GM23248 (cell line): ENCODE measurements at regions not wholly inside any gene's neighbourhood (a gene's known extent, or its start where the extent isn't known, plus 50 kb on each side); places are given as distances from the start of the nearest gene placed in this dataset.
A peak's percentile ranks its signal among the peaks of the same experiment; 100 is the strongest.

ENCODE experiments used
- DNase-seq: peaks from one replicate; pipeline ENCODE4 v3.0.0-alpha.2; 2015
- H2AFZ ChIP-seq: fragments of 200-600 bp; sonication (generic); 2 replicates; pipeline ENCODE4 v1.6.1; 2016; ENCODE audit warnings: antibody characterized with exemption
- H3F3A ChIP-seq: fragments of 200-600 bp; sonication (generic); 2 replicates; pipeline ENCODE4 v1.6.1; 2016; ENCODE audit warnings: mild to moderate bottlenecking, antibody characterized with exemption, mixed run types; ENCODE audit not compliant: insufficient read depth
- H3K27ac ChIP-seq: fragments of 200-600 bp; sonication (generic); 2 replicates; pipeline ENCODE4 v1.5.1; 2016; ENCODE audit warnings: mild to moderate bottlenecking
- H3K27me3 ChIP-seq: fragments of 200-600 bp; sonication (generic); replicated peaks from 2 replicates; pipeline ENCODE4 v1.6.1; 2016; ENCODE audit warnings: mild to moderate bottlenecking; ENCODE audit not compliant: insufficient read depth
- H3K36me3 ChIP-seq: fragments of 200-600 bp; sonication (generic); 2 replicates; pipeline ENCODE4 v1.6.1; 2016; ENCODE audit warnings: low read depth, mild to moderate bottlenecking
- H3K4me1 ChIP-seq: fragments of 200-600 bp; sonication (generic); 2 replicates; pipeline ENCODE4 v1.6.1; 2016; ENCODE audit warnings: mild to moderate bottlenecking; ENCODE audit not compliant: insufficient read depth
- H3K4me2 ChIP-seq: fragments of 200-600 bp; sonication (generic); one replicate; pipeline ENCODE4 v1.6.1; 2016; ENCODE audit warnings: mild to moderate bottlenecking; ENCODE audit not compliant: unreplicated experiment
- H3K4me3 ChIP-seq: fragments of 200-600 bp; sonication (generic); 2 replicates; pipeline ENCODE4 v1.5.1; 2016; ENCODE audit warnings: mild to moderate bottlenecking
- H3K79me2 ChIP-seq: fragments of 200-600 bp; sonication (generic); 2 replicates; pipeline ENCODE4 v1.6.1; 2016; ENCODE audit warnings: mild to moderate bottlenecking; ENCODE audit not compliant: insufficient read depth
- H3K9ac ChIP-seq: fragments of 200-600 bp; sonication (generic); 2 replicates; pipeline ENCODE4 v1.6.1; 2016; ENCODE audit warnings: mild to moderate bottlenecking
- H3K9me2 ChIP-seq: fragments of 200-600 bp; sonication (generic); 2 replicates; pipeline ENCODE4 v1.6.1; 2016; ENCODE audit warnings: mixed run types, mild to moderate bottlenecking, moderate library complexity; ENCODE audit not compliant: insufficient read depth
- H3K9me3 ChIP-seq: fragments of 200-600 bp; sonication (generic); one replicate; pipeline ENCODE4 v1.6.1; 2017; ENCODE audit warnings: low read depth
- H4K20me1 ChIP-seq: fragments of 200-600 bp; sonication (generic); 2 replicates; pipeline ENCODE4 v1.6.0; 2016; ENCODE audit not compliant: insufficient read depth
- EZH2 ChIP-seq: fragments of 200-600 bp; sonication (generic); IDR thresholded peaks from 2 replicates; pipeline ENCODE4 v1.6.1; 2018; ENCODE audit warnings: antibody characterized with exemption, mild to moderate bottlenecking; ENCODE audit not compliant: insufficient read depth, poor library complexity, severe bottlenecking
- EZH2phosphoT487 ChIP-seq: fragments of 200-600 bp; sonication (generic); IDR thresholded peaks from 2 replicates; pipeline ENCODE4 v1.6.1; 2018; ENCODE audit warnings: antibody characterized with exemption, moderate library complexity, mild to moderate bottlenecking, low read depth; ENCODE audit not compliant: insufficient read depth
- WGBS, 2 experiments: methylation state at CpG; one replicate each; pipeline ENCODE4 v1.1.6; 2015 to 2017; ENCODE audit warnings: low lambda C conversion rate in 2 of 2, low coverage in 1 of 2; ENCODE audit errors: missing lambda C conversion rate in 2 of 2; 5-methylcytosine and 5-hydroxymethylcytosine counted together
- in situ Hi-C: fragments of 300-500 bp; cut with MboI; formaldehyde crosslinking; loops from 2 replicates; pipeline ENCODE4 v1.15.0; 2020

GRCh38 chr5:103340132-103340531 lies 81.6 kb downstream of the MACIR start:
- H3K27me3 ChIP-seq, result no peaks in the 10 kb centered on the region
- TF ChIP-seq EZH2 (no peak), EZH2phosphoT487 (no peak)
- WGBS, 2 experiments, result 71 to 72% methylated on average over 2 of the region's 2 CpGs
- no peaks in the 10 kb centered on the region for H3F3A ChIP-seq
- no peak for DNase-seq
- in situ Hi-C loops, result no loop called here
- H3K9me3 ChIP-seq, result no peaks in the 10 kb centered on the region
- H3K27ac ChIP-seq, result no peak overlapping the region
- no peaks in the 10 kb centered on the region for H4K20me1 ChIP-seq
- H3K36me3 ChIP-seq, result no peaks in the 10 kb centered on the region
- H3K4me2 ChIP-seq, result no peak overlapping the region
- H3K4me3 ChIP-seq, result no peak overlapping the region
- H3K9ac ChIP-seq, result no peak overlapping the region
- no peaks in the 10 kb centered on the region for H3K4me1 ChIP-seq
- no peak overlapping the region for H2AFZ ChIP-seq
- no peaks in the 10 kb centered on the region for H3K79me2 ChIP-seq
- H3K9me2 ChIP-seq, result no peaks in the 10 kb centered on the region

- Histone ChIP-seq H3K4me1 (peaks cover 13% of the 10 kb centered on the region; the same call in 1 of the 2 replicates), H3K9me3 (no peaks in the 10 kb centered on the region), H3K27ac (no peak overlapping the region), H3K9me2 (no peaks in the 10 kb centered on the region), H3K36me3 (no peaks in the 10 kb centered on the region), H3F3A (0 out of 2 replicates have a peak, but pooled peaks cover 4% of the 10 kb centered on the region), H4K20me1 (no peaks in the 10 kb centered on the region), H3K79me2 (no peaks in the 10 kb centered on the region), H3K4me2 (no peak overlapping the region), H2AFZ (no peak overlapping the region), H3K4me3 (no peak overlapping the region), H3K9ac (no peak overlapping the region), H3K27me3 (no peaks in the 10 kb centered on the region)
- 21 to 27% methylated on average over 2 of the region's 2 CpGs for WGBS, 2 experiments
- TF ChIP-seq EZH2phosphoT487, result no peak
- no peak for DNase-seq
- in situ Hi-C loops, result no loop called here
Measured at GRCh38 chr5:103336941-103337340, 78.4 kb downstream of the MACIR start.

DNA sequence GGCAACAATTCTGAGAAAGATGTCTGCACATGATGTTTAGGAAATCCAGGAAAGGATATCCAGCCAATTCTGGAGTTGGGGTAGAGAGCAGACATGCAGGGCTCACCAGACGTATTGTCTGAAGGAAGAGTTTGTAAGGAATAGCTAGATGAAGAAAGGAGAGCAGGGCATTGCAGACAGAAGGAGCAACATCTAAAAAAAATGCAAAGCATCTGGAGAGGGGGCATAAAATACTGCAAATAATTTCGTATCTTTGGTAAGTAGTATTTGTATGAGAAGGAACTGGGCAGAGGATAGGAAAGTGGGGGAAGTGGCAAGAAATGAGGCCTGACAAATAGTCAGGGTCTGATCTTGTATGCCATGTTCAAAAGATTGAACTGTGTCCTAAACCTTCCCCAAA lies 74.8 kb downstream of the MACIR start:
- Histone ChIP-seq H3K9me2 (no peaks in the 10 kb centered on the region), H3K4me3 (no peak overlapping the region), H3K36me3 (no peaks in the 10 kb centered on the region), H3K27me3 (no peaks in the 10 kb centered on the region), H2AFZ (no peak overlapping the region), H3K9ac (no peak overlapping the region), H3F3A (0 out of 2 replicates have a peak, but pooled peaks cover 4% of the 10 kb centered on the region), H3K27ac (no peak overlapping the region), H3K4me2 (no peak overlapping the region), H4K20me1 (no peaks in the 10 kb centered on the region), H3K79me2 (no peaks in the 10 kb centered on the region), H3K9me3 (no peaks in the 10 kb centered on the region), H3K4me1 (peaks cover 13% of the 10 kb centered on the region; the same call in 1 of the 2 replicates)
- TF ChIP-seq EZH2, result no peak
- TF ChIP-seq EZH2phosphoT487, result no peak
- peak; percentile 2 for DNase-seq
- 45 to 54% methylated on average over 2 of the region's 2 CpGs for WGBS, 2 experiments
- in situ Hi-C loops, result no loop called here

GRCh38 chr5:103330875-103331274 lies 72.3 kb downstream of the MACIR start:
- no peak overlapping the region for H3K4me3 ChIP-seq
- peaks cover 13% of the 10 kb centered on the region; the same call in 1 of the 2 replicates for H3K4me1 ChIP-seq
- in situ Hi-C loops, result no loop called here
- WGBS, 2 experiments, result 21 to 26% methylated on average over 2 of the region's 2 CpGs
- H4K20me1 ChIP-seq, result no peaks in the 10 kb centered on the region
- no peak overlapping the region for H3K4me2 ChIP-seq
- 0 out of 2 replicates have a peak, but pooled peaks cover 4% of the 10 kb centered on the region for H3F3A ChIP-seq
- no peak overlapping the region for H2AFZ ChIP-seq
- no peaks in the 10 kb centered on the region for H3K27me3 ChIP-seq
- no peaks in the 10 kb centered on the region for H3K9me2 ChIP-seq
- H3K9me3 ChIP-seq, result no peaks in the 10 kb centered on the region
- H3K79me2 ChIP-seq, result no peaks in the 10 kb centered on the region
- no peak for TF ChIP-seq EZH2
- no peak for TF ChIP-seq EZH2phosphoT487
- no peak overlapping the region for H3K27ac ChIP-seq
- H3K36me3 ChIP-seq, result no peaks in the 10 kb centered on the region
- no peak for DNase-seq
- H3K9ac ChIP-seq, result no peak overlapping the region
